Progenitor cell of endocrine pancreas (in vitro differentiated cells): ENCODE measurements at regions not wholly inside any gene's neighbourhood (a gene's known extent, or its start where the extent isn't known, plus 50 kb on each side); places are given as distances from the start of the nearest gene placed in this dataset.

Source experiments
- DNase-seq: peaks from one replicate; pipeline ENCODE4 v3.0.0; 2021; ENCODE audit warnings: low spot score; ENCODE audit not compliant: unreplicated experiment
- H3K27ac Mint-ChIP-seq: 2 replicates; pipeline ENCODE4 v1.8.0; 2021; ENCODE audit warnings: mild to moderate bottlenecking, moderate library complexity, mixed read lengths
- H3K27me3 Mint-ChIP-seq: 2 replicates; pipeline ENCODE4 v1.8.0; 2021; ENCODE audit warnings: mixed read lengths
- H3K36me3 Mint-ChIP-seq: 2 replicates; pipeline ENCODE4 v1.8.0; 2022; ENCODE audit warnings: mixed read lengths; ENCODE audit not compliant: insufficient read depth
- H3K4me1 Mint-ChIP-seq: 2 replicates; pipeline ENCODE4 v1.8.0; 2021; ENCODE audit warnings: low read depth, mixed read lengths
- H3K4me3 Mint-ChIP-seq: 2 replicates; pipeline ENCODE4 v1.8.0; 2021; ENCODE audit warnings: low read depth, mild to moderate bottlenecking, moderate library complexity, mixed read lengths
- H3K9me3 Mint-ChIP-seq: 2 replicates; pipeline ENCODE4 v1.8.0; 2021; ENCODE audit warnings: low read depth, mixed read lengths
- CTCF ChIP-seq: fragments of 200-600 bp; sonication (generic); IDR thresholded peaks from one replicate; pipeline ENCODE4 v1.5.0; 2021; ENCODE audit warnings: antibody characterized with exemption, mild to moderate bottlenecking; ENCODE audit not compliant: unreplicated experiment

DNA sequence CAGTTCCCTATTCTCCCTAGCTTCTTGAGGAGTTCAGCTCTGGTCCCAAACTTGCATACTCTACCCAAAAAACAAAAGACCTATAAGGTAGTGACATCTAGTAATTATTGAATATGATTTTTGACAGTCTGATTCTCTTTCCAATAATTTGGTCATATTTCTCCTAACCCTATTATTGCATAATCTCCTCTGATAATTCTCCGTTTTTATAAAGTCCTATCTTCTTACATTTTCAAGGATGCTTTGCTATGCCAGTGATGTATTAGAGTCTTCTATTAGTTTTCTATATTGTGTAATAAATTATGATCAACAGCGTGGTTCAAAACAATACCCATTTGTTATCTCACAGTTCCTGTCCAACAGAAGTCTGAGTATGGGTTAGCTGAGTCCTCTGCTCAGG lies 426.3 kb downstream of the BCL11A start:
- Mint-ChIP-seq H3K27me3 (no peaks in the 10 kb centered on the region), H3K27ac (no peak overlapping the region), H3K36me3 (no peaks in the 10 kb centered on the region), H3K4me3 (no peak overlapping the region), H3K4me1 (peaks cover 22% of the 10 kb centered on the region), H3K9me3 (no peaks in the 10 kb centered on the region)
- no peak for DNase-seq
- TF ChIP-seq CTCF = no peak

GRCh38 chr2:60125611-60126426 lies 427.6 kb downstream of the BCL11A start:
- no peak for DNase-seq
- H3K9me3 Mint-ChIP-seq = peaks cover 4% of the 10 kb centered on the region
- peak overlapping the region; percentile 43 for H3K27ac Mint-ChIP-seq
- H3K36me3 Mint-ChIP-seq = no peaks in the 10 kb centered on the region
- no peak overlapping the region for H3K4me3 Mint-ChIP-seq
- H3K27me3 Mint-ChIP-seq = no peaks in the 10 kb centered on the region
- H3K4me1 Mint-ChIP-seq = peaks cover 22% of the 10 kb centered on the region
- no peak for TF ChIP-seq CTCF

GRCh38 chr2:60119778-60120177 lies 433.7 kb downstream of the BCL11A start:
- TF ChIP-seq CTCF = no peak
- H3K4me1 Mint-ChIP-seq = peaks cover 3% of the 10 kb centered on the region
- H3K36me3 Mint-ChIP-seq = peaks cover 8% of the 10 kb centered on the region
- no peak overlapping the region for H3K27ac Mint-ChIP-seq
- H3K27me3 Mint-ChIP-seq = no peaks in the 10 kb centered on the region
- no peak for DNase-seq
- no peak overlapping the region for H3K4me3 Mint-ChIP-seq
- H3K9me3 Mint-ChIP-seq = peaks cover 31% of the 10 kb centered on the region

- H3K27ac Mint-ChIP-seq = no peak overlapping the region
- H3K4me3 Mint-ChIP-seq = no peak overlapping the region
- TF ChIP-seq CTCF = no peak
- no peaks in the 10 kb centered on the region for H3K27me3 Mint-ChIP-seq
- no peak for DNase-seq
- H3K4me1 Mint-ChIP-seq = no peaks in the 10 kb centered on the region
- H3K9me3 Mint-ChIP-seq = peaks cover 34% of the 10 kb centered on the region
- peaks cover 8% of the 10 kb centered on the region for H3K36me3 Mint-ChIP-seq
These were observed 434.5 kb downstream of the BCL11A start for GRCh38 chr2:60118917-60119316.

- no peak for DNase-seq
- Mint-ChIP-seq H3K9me3 (peaks cover 38% of the 10 kb centered on the region), H3K4me1 (no peaks in the 10 kb centered on the region), H3K36me3 (peaks cover 9% of the 10 kb centered on the region), H3K27me3 (no peaks in the 10 kb centered on the region), H3K27ac (no peak overlapping the region), H3K4me3 (no peak overlapping the region)
- no peak for TF ChIP-seq CTCF
These were observed 435.4 kb downstream of the BCL11A start for GRCh38 chr2:60118061-60118460.
